LHCN-M2 (cell line): ENCODE measurements at regions not wholly inside any gene's neighbourhood (a gene's known extent, or its start where the extent isn't known, plus 50 kb on each side); places are given as distances from the start of the nearest gene placed in this dataset.
A peak's percentile ranks its signal among the peaks of the same experiment; 100 is the strongest.

Experiments used
- DNase-seq: peaks from one replicate; pipeline ENCODE4 v3.0.0-alpha.2; 2012; ENCODE audit warnings: low read depth

- DNase-seq = no peak
These were observed 411.4 kb downstream of the CCDC91 start for GRCh38 chr12:28601570-28602058.

- no peak for DNase-seq
These were observed 412.5 kb downstream of the CCDC91 start for GRCh38 chr12:28602786-28603185.

GRCh38 chr12:28603239-28603638 is 413.0 kb downstream of the CCDC91 start:
- DNase-seq = no peak

GRCh38 chr12:28603801-28604200 is 413.5 kb downstream of the CCDC91 start:
- no peak for DNase-seq

GRCh38 chr12:28604240-28604639 is 414.0 kb downstream of the CCDC91 start:
- no peak for DNase-seq

GRCh38 chr12:28606967-28607557 is 416.8 kb downstream of the CCDC91 start:
- DNase-seq = no peak

DNA sequence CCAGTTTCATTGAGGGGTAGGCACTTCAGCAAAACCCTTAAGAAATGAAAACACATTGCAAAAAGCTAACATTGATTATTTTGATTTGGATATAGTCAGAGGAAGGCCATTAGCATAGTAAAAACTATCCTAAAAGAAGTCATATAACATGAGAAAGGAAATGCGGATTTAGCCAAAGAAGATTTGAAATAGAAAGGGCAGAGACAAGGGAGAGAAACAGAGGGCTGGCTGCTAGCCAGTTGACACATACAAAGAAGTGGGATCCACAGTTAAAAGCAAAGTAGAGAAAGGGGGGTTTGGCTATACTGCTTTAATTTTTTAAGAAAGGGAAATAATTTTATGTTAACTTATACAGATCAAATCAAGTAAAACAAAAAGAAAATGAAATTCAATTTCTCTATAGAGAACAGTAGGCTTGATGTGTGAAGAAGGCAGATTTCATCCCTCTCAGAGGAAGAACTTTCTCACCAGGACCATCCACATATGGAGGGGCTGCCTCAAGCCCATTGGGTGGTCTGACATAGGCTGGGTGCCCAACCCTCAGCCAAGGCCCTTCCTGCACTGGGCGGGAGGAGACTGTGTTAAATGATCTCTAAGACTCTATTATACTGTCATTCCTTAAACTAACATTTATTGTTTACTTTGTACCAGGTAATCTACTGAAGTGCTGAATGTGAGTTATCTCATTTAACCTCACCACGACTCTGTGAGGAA is 420.3 kb downstream of the CCDC91 start:
- no peak for DNase-seq

- peak; percentile 65 for DNase-seq
These were observed 420.8 kb downstream of the CCDC91 start for GRCh38 chr12:28611115-28611435.

- DNase-seq = no peak
These were observed 421.2 kb downstream of the CCDC91 start for GRCh38 chr12:28611449-28611848.

- no peak for DNase-seq
These were observed 427.9 kb downstream of the CCDC91 start for GRCh38 chr12:28618171-28618570.

- DNase-seq = no peak
These were observed 428.5 kb downstream of the CCDC91 start for GRCh38 chr12:28618772-28619171.

GRCh38 chr12:28620281-28620680 is 430.0 kb downstream of the CCDC91 start:
- DNase-seq = no peak

DNA sequence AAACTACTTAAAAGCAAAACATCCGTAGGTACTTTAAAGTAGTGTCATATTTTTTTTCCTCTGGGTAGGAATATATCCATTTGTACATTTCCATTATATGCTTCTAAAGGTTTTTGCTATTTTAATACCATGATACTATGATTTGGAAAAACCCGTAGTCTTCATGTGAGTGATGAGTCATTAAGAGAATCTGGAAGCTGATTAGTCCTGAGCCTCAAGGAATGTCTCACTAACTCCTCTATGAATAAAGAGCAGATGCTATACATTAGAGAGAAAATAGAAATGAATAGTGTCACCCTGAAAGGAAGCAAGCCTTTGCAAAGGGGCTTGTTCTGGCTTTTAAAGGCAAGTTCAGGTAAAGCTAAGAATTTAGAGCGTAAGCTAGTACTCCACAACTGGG is 432.1 kb downstream of the CCDC91 start:
- peak; percentile 4 for DNase-seq

GRCh38 chr12:28626504-28626903 is 436.2 kb downstream of the CCDC91 start:
- no peak for DNase-seq

DNA sequence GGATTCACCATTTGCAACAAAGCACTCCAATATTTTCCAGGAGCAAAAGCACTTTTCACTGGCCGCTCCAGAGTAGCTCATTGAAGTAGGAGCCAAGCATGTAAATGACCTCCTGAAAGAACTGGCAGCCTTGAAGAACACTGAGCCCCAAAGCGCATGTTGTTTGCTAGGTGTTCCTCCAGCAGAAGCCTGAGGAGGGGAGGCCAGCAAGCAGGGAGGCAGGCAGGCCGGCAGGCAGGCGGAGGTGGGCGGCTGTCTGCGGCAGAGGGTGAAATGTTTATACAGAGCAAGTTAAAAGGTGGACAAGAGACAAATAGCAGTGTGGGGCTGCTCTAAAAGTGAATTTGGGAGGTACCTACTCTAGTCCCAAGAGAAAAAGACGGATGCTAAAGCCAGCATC is 439.4 kb downstream of the CCDC91 start:
- no peak for DNase-seq

GRCh38 chr12:28631831-28632230 is 441.6 kb downstream of the CCDC91 start:
- no peak for DNase-seq

DNA sequence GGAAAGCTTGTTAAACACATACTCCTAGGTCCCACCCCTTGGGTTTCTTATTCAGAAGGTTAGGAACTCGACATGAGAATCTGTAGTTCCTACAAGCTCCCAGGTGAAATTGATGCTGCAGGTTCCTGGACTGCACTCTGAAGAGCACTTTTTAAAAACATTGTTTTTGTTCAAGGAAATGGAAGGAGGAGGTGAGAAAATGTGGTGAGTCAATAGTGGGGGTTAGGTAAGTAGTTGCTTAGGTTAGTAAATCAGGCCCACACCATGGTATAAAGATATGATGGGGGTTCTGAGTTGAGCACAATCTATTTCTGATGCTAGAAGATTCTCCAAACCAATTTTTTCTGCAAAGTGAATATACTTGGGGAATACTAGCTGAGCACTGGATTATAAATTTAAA is 450.3 kb downstream of the CCDC91 start:
- DNase-seq = no peak

DNA sequence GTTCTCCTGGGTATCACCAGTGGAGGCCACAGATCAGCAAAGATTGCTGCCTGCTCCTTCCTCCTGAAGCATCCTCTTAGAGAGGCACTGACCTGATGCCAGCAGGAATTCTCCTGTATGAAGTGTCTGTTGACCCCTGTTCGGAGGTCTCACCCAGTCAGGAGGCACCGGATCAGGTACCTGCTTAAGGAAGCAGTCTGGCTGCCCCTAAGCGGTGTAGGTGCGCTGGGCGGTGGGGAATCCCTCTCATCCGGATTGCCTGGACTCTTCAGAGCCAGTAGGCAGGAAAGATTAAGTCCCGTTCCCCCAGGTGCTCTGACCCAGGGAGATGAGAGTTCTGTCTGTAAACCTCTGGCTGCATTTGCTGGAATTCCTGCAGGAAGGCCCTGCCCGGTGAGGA is 455.2 kb downstream of the CCDC91 start:
- no peak for DNase-seq

DNA sequence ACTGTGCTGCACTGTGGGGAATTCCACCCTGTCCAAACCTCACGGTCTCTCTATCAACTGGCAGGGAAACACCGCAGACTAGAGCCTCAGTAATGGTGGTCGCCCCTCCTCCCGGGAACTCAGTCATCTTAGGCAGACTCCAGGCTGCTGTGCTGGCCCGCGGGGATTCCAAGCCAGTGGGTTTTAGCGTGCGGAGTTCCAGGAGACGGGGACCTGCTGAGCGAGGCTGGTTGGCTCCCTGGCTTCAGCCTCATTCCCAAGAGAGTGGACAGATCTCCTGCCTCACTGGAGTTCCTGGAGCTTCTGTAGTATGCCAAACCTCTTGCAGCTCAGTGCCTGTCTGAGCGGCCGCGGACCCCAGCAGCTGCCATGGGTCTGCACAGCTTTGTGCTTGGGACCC is 455.6 kb downstream of the CCDC91 start:
- no peak for DNase-seq

DNA sequence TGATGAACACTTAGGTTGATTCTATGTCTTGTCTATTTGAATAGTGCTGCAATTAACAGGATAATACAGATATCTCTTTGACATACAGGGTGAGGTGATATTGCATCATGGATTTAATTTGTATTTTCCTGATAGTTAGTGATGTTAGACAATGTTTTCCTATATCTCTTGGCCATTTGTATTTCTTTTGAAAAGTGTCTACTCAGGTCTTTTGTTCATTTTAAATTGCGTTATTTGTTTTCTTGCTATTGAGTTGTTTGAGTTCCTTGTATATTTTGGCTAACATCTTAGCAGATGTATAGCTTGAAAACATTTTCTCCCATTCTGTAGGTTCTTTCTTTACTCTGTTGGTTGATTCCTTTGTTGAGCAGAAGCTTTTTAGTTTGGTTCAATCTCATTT is 460.6 kb downstream of the CCDC91 start:
- no peak for DNase-seq

DNA sequence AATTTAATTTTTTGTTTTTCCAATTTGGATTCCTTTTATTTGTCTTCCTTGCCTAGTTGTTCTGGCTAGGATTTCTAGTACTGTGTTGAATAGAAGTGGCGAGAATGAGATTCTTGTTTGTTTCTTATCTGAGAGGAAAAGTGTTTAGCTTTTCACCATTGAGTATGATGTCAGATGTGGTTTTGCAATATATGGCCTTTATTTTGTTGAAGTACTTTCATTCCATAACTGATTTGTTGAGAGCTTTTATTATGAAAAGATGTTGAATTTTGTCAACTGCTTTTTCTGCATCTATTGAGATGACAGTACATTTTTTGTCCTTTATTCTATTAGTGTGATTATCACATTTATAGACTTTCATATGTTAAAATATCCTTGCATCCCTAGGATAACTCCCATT is 462.0 kb downstream of the CCDC91 start:
- DNase-seq = no peak

DNA sequence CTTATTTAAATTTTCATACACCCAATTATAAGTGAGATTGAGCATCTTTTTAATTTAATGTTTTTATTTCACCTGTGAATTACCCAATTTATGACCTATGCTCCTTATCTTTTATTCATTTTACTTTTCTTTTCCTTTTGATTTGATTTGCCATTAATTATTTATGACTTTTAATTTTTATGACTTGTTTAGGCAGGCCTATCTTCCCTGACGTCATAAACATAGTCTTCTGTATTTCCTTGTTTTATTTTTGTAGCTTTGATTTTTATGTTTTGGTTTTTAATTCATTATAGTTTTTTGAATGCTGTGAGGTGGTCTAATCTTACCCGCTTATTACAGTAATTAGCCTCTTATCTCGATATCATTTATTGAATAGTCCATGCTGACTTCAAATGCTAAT is 467.1 kb upstream of the FAR2 start:
- DNase-seq = no peak

GRCh38 chr12:28683366-28683765 is 465.7 kb upstream of the FAR2 start:
- no peak for DNase-seq
